Posterior vena cava (tissue), 2 donors: ENCODE measurements at regions not wholly inside any gene's neighbourhood (a gene's known extent, or its start where the extent isn't known, plus 50 kb on each side); places are given as distances from the start of the nearest gene placed in this dataset.

Source experiments
- DNase-seq: peaks from one replicate; pipeline ENCODE4 v3.0.0-alpha.2; 2020; ENCODE audit warnings: low spot score
- intact Hi-C, 2 donors: fragments of 100-400 bp; cut with DNase I; formaldehyde crosslinking; loops; one replicate each; pipeline versions ENCODE4 v1.14.1 to v1.14.2; 2022 to 2023
- donor health status: DM: yes; HTN: yes; CAD: no.
- donor health status: DM: yes; HTN: yes; CAD: no.

DNA sequence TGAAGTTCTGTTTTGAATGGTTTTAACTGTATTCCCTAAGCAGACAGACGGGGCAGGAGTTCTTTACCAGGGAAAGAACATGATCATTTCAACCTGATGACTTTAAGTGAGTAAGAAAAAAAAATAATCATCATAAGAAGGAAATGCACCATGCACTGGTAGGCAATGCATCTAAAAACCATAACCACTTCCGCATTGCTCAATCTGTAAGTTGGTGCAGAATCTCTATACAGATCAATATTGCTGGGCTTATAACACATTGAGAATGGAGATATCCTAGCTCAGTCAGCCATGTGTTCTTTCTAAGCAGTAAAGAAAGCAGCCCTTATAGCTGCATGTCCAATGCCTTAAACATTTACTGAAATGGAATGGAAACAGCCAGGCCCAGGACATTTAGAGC lies 407.1 kb upstream of the DMAC1 start:
- DNase-seq = no peak
- intact Hi-C loops = no loop called here

GRCh38 chr9:8205576-8205975 lies 406.0 kb upstream of the DMAC1 start:
- intact Hi-C loops = no loop called here
- no peak for DNase-seq

- intact Hi-C loops = no loop called here
- DNase-seq = no peak
Measured at GRCh38 chr9:8189881-8190280, 390.3 kb upstream of the DMAC1 start.

- intact Hi-C loops = no loop called here
- DNase-seq = no peak
Measured at GRCh38 chr9:8188723-8189407, 389.3 kb upstream of the DMAC1 start.

DNA sequence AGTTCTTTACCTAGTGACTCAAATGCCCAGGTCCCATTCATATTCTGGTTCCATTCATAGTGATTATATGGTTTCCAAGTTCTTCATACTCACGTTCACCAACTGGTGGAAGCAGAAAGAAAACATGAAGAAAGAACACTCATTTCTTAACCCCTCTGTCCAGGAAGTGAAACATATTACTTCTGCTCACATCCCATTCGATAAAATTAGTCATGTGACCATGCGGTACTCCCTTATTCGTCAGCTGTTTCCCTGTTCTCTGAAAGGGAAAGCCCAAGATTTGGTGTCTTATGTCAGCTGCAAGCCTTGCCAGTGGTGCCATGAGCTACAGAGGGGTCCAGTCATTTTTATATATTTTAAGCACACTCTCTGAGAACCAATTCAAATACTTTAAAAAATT lies 387.0 kb upstream of the DMAC1 start:
- DNase-seq = no peak
- intact Hi-C loops = no loop called here

- intact Hi-C loops = no loop called here
- no peak for DNase-seq
Measured at GRCh38 chr9:8183618-8184017, 384.0 kb upstream of the DMAC1 start.

- DNase-seq = no peak
- intact Hi-C loops = no loop called here
Measured at GRCh38 chr9:8179381-8180053, 379.9 kb upstream of the DMAC1 start.

DNA sequence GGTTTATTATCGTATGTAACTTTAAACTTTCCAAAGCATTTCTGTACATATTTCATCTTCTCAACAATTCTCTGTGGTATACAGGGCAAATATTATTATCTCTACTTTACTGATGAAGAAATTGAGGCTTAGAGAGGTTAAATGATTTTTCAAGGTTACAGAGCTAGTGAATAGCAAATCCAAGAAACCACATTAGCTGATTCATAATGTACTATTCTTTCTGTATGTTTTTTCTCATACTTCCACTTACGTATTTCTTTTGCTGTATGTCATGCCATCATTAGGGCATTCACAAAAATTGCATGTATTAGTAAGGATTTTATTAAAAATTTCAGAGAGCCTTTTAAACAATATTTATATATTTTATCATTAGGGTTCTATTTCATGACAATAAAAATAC lies 372.4 kb upstream of the DMAC1 start:
- DNase-seq = no peak
- intact Hi-C loops = no loop called here

DNA sequence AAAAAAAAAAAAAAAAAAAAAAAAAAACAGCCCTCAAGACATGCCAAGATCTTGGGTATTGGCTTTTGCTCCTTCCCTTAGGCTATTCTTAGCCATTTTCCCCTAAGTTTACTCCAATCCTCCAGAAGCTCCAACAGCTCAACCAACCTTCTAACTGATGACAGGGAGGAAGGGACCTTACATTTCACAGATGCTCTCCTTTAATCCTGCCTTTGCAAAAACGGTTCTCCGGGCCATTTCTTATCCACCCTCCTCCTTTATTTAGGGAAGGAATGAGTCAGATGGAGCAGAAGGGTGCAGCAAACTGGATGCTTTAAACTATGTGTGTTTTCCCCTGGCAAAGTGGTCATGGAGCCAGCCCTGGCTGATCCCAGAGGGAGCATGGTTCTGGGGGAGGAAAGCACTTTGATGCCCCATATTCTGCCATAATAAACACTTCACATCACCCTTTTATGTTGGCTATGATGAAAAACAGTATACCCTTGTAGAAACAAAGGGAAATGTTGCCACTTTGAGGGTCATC lies 369.4 kb upstream of the DMAC1 start:
- DNase-seq = no peak
- intact Hi-C loops = loop anchor here in 1 of 2 donors (10.0 kb wide), 1 partner anchor 826 kb away; no protein-coding TSS in a partner anchor

GRCh38 chr9:8160787-8161186 lies 361.2 kb upstream of the DMAC1 start:
- no peak for DNase-seq
- intact Hi-C loops = loop anchor here in 1 of 2 donors (10.0 kb wide), 1 partner anchor 834 kb away; no protein-coding TSS in a partner anchor

DNA sequence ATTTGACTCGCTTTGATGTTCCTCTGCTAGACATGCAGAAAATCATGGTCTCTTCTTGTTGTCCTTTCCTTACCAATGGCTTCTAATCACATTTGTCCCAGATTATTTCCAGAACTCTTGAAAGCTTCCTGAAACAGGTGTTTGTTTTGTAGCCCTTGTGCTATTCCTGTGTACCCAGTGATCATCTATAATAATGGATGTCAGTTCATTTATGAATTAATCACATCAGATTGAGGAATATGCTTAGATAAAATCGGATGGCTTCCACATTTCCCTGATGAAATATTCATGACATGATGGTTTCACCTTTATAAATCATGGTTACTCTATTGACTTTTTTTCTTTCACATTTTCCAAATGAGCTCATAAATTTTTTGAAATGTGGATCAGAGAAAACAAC lies 359.0 kb upstream of the DMAC1 start:
- no peak for DNase-seq
- intact Hi-C loops = no loop called here

DNA sequence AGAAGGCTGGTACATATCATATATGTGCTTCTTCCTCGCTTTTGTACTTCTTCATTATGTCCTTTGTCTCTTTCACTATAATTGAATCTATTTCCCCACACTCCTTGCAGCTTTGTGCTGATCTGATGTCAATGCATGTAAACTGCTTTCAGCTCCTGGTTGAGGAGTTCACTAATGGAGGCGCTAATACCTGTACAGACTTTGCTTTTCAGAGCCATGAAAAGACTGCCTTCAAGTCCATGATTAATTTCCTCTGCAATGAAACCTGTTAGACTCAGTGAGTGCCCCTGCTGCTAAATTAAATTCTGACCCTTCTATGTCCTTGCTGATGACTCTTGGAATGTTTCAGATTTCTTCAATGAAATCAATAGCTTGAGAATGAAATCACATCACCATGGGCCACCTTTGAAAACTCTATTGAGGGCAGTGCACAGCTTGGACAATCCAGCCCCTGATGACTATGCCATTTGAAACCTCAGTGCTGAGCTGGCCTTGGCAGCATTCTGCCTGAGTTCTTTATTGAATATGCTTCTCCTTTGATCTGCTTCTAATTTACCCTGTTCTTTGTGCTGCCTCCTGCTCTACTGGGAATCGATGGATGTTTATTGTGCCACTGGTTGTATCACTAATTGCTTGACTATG lies 358.2 kb upstream of the DMAC1 start:
- no peak for DNase-seq
- intact Hi-C loops = no loop called here

GRCh38 chr9:8156346-8156745 lies 356.8 kb upstream of the DMAC1 start:
- intact Hi-C loops = no loop called here
- no peak for DNase-seq

- DNase-seq = no peak
- intact Hi-C loops = no loop called here
Measured at GRCh38 chr9:8155706-8156105, 356.1 kb upstream of the DMAC1 start.

DNA sequence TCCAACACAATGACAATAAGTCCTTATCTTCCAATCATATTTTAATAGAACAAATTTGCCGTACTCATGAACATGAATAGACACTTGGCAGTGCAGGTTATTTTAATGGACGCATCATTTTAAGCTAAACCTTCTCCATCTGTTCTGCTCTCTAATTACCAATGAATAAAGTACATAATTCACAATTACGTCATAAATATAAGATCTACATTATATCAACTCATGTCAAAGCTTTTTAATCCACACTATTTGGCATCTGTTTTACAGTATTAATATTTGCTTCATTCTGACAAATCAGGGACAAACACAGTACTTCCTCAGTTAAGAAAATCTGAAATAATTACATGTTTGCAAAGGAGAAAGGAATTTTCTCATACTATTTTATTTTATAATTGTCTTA lies 344.1 kb upstream of the DMAC1 start:
- intact Hi-C loops = no loop called here
- no peak for DNase-seq

- intact Hi-C loops = no loop called here
- DNase-seq = no peak
Measured at GRCh38 chr9:8140557-8140956, 341.0 kb upstream of the DMAC1 start.

GRCh38 chr9:8139756-8140155 lies 340.2 kb upstream of the DMAC1 start:
- intact Hi-C loops = no loop called here
- DNase-seq = no peak

DNA sequence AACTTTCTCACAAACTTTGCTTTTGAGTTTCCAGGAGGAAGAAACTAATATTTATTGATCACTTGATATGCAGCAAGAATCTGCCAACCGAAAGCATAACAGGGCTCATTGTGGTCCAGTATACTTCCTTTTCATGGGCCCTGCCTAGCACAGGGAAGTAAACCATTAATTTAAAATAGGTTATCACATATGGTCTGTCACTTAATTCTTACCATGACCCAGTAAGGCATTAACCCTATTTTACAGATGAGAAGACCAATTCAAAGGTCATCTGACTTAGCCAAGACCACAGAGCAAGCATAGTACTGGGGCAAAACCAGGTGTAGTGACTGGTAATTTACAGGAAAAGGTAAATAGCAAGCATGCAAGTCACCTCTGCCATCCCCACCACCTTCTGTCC lies 336.9 kb upstream of the DMAC1 start:
- DNase-seq = no peak
- intact Hi-C loops = no loop called here

GRCh38 chr9:8134635-8135034 lies 335.1 kb upstream of the DMAC1 start:
- DNase-seq = no peak
- intact Hi-C loops = no loop called here

GRCh38 chr9:8133606-8134005 lies 334.0 kb upstream of the DMAC1 start:
- DNase-seq = no peak
- intact Hi-C loops = no loop called here

GRCh38 chr9:8115570-8115969 lies 316.0 kb upstream of the DMAC1 start:
- intact Hi-C loops = no loop called here

More at GRCh38 chr9:8115570-8115969, 316.0 kb upstream of the DMAC1 start:
- DNase-seq = no peak
